HUES6 (cell line): ENCODE measurements at regions not wholly inside any gene's neighbourhood (a gene's known extent, or its start where the extent isn't known, plus 50 kb on each side); places are given as distances from the start of the nearest gene placed in this dataset.
"Not testable (repeated sequence)": the region's sequence is repeated elsewhere in the genome, so short reads cannot be mapped to it uniquely, and the experiment has no call there.

Experiments used
- H3K27ac ChIP-seq: 2 replicates; pipeline ENCODE4 v1.7.0; 2013; ENCODE audit warnings: low read depth, mild to moderate bottlenecking, low read length, inconsistent platforms
- H3K27me3 ChIP-seq: 2 replicates; pipeline ENCODE4 v1.6.1; 2013; ENCODE audit warnings: low read length; ENCODE audit not compliant: control insufficient read depth, insufficient read depth
- H3K36me3 ChIP-seq: 2 replicates; pipeline ENCODE4 v1.6.1; 2013; ENCODE audit warnings: low read length; ENCODE audit not compliant: control insufficient read depth, insufficient read depth
- H3K4me1 ChIP-seq: 2 replicates; pipeline ENCODE4 v1.6.1; 2013; ENCODE audit warnings: low read length; ENCODE audit not compliant: control insufficient read depth, insufficient read depth
- H3K4me3 ChIP-seq: 2 replicates; pipeline ENCODE4 v1.5.1; 2013; ENCODE audit warnings: low read depth, low read length
- H3K9ac ChIP-seq: one replicate; pipeline ENCODE4 v1.6.1; 2013; ENCODE audit warnings: mild to moderate bottlenecking, low read length
- H3K9me3 ChIP-seq: 2 replicates; pipeline ENCODE4 v1.6.1; 2013; ENCODE audit warnings: low read depth, low read length; ENCODE audit not compliant: control insufficient read depth, insufficient read depth

GRCh38 chr22:35186492-35186891 lies 70.8 kb upstream of the HMGXB4 start:
- no peak overlapping the region for H3K9ac ChIP-seq
- peaks cover 17% of the 10 kb centered on the region for H3K9me3 ChIP-seq
- H3K36me3 ChIP-seq = no peaks in the 10 kb centered on the region; the same call in 1 of the 2 replicates
- no peaks in the 10 kb centered on the region for H3K4me1 ChIP-seq
- no peak overlapping the region for H3K27ac ChIP-seq
- H3K4me3 ChIP-seq = no peak overlapping the region
- no peaks in the 10 kb centered on the region for H3K27me3 ChIP-seq

- H3K36me3 ChIP-seq, H3K27me3 ChIP-seq, H3K27ac ChIP-seq, H3K4me3 ChIP-seq, H3K4me1 ChIP-seq, H3K9ac ChIP-seq: not testable (repeated sequence)
- peaks cover 17% of the 10 kb centered on the region for H3K9me3 ChIP-seq
Measured at GRCh38 chr22:35188930-35189329, 68.4 kb upstream of the HMGXB4 start.

- Histone ChIP-seq H3K4me3 (no peak overlapping the region), H3K9me3 (peaks cover 17% of the 10 kb centered on the region), H3K36me3 (no peaks in the 10 kb centered on the region; the same call in 1 of the 2 replicates), H3K4me1 (no peaks in the 10 kb centered on the region), H3K9ac (no peak overlapping the region), H3K27ac (no peak overlapping the region), H3K27me3 (no peaks in the 10 kb centered on the region)
Measured at GRCh38 chr22:35189559-35189958, 67.7 kb upstream of the HMGXB4 start.

- Histone ChIP-seq H3K9ac (no peak overlapping the region), H3K27me3 (no peaks in the 10 kb centered on the region), H3K4me1 (no peaks in the 10 kb centered on the region), H3K36me3 (no peaks in the 10 kb centered on the region; the same call in 1 of the 2 replicates), H3K27ac (no peak overlapping the region), H3K4me3 (no peak overlapping the region), H3K9me3 (peaks cover 17% of the 10 kb centered on the region)
Measured at GRCh38 chr22:35191412-35191811, 65.9 kb upstream of the HMGXB4 start.

- no peaks in the 10 kb centered on the region for H3K27me3 ChIP-seq
- H3K36me3 ChIP-seq = no peaks in the 10 kb centered on the region; the same call in 1 of the 2 replicates
- no peak overlapping the region for H3K9ac ChIP-seq
Measured at GRCh38 chr22:35192129-35192918, 65.0 kb upstream of the HMGXB4 start.

DNA sequence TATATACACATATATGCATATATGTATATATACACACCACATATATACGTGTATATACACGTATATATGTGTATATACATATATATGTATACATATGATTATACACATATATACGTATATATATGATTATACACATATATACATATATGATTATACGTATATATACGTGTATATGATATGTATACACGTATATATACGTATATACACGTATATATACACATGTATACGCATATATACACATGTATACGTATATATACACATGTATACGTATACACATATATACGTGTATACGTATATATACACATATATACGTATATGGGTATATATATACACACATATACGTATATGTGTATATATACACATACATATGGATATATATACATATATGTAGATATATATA lies 62.1 kb upstream of the HMGXB4 start:
- H3K9ac ChIP-seq = no peak overlapping the region
- no peak overlapping the region for H3K4me3 ChIP-seq
- H3K36me3 ChIP-seq = no peaks in the 10 kb centered on the region; the same call in 1 of the 2 replicates
- no peaks in the 10 kb centered on the region for H3K27me3 ChIP-seq
- H3K27ac ChIP-seq = no peak overlapping the region
- H3K4me1 ChIP-seq = 0 out of 2 replicates have a peak, but pooled peaks cover 3% of the 10 kb centered on the region
- peaks cover 5% of the 10 kb centered on the region; the same call in 1 of the 2 replicates for H3K9me3 ChIP-seq

More at GRCh38 chr22:35192129-35192918, 65.0 kb upstream of the HMGXB4 start:
- no peak overlapping the region for H3K27ac ChIP-seq
- H3K4me3 ChIP-seq = no peak overlapping the region
- peaks cover 17% of the 10 kb centered on the region for H3K9me3 ChIP-seq
- H3K4me1 ChIP-seq = no peaks in the 10 kb centered on the region

GRCh38 chr22:35195821-35196220 lies 61.5 kb upstream of the HMGXB4 start:
- Histone ChIP-seq H3K27me3 (no peaks in the 10 kb centered on the region), H3K4me3 (no peak overlapping the region), H3K4me1 (0 out of 2 replicates have a peak, but pooled peaks cover 3% of the 10 kb centered on the region), H3K36me3 (no peaks in the 10 kb centered on the region), H3K9me3 (0 out of 2 replicates have a peak, but pooled peaks cover 2% of the 10 kb centered on the region), H3K27ac (no peak overlapping the region), H3K9ac (no peak overlapping the region)

DNA sequence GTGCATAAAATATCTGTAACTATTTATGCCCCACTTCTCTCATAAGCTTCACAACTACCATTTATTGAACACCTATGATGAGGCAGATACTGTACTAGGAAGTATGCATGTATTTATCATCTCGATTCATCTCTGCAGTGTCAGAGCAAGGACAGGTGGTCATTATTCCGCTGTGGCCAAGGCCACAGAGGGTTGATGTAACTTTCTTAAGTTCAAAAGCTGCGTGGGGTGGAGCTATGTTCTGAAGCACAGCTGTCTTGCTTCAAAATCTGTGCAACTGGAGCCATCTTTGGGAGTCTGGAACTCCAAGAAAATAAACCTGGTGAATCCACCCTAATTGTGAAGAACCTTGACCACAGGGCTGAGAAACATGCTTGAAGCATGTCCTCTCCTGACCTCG lies 60.2 kb upstream of the HMGXB4 start:
- no peaks in the 10 kb centered on the region for H3K36me3 ChIP-seq
- 0 out of 2 replicates have a peak, but pooled peaks cover 3% of the 10 kb centered on the region for H3K4me1 ChIP-seq
- H3K27me3 ChIP-seq = no peaks in the 10 kb centered on the region
- no peak overlapping the region for H3K27ac ChIP-seq
- no peak overlapping the region for H3K9ac ChIP-seq
- no peaks in the 10 kb centered on the region for H3K9me3 ChIP-seq
- H3K4me3 ChIP-seq = no peak overlapping the region

DNA sequence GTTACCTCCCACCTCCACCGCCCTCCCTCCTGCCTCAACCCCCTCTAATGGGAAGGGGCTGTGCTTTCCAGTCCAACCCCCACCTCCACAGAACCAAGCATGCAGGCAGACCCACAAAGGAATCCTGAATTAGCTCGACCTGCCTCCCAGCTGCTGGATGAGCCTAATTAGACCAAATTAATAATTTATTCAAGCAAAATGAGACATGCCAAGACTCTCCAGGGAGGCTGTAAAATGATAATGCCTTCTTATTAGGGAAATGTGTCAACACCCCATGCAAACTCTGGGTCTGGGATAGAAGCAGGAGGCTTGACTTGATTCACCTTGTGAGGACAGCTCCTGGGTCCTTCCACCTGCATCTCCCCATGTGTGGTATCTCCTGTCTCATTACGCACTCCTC lies 59.4 kb upstream of the HMGXB4 start:
- H3K27ac ChIP-seq = no peak overlapping the region

GRCh38 chr22:35198738-35199137 lies 58.6 kb upstream of the HMGXB4 start:
- Histone ChIP-seq H3K27ac (no peak overlapping the region), H3K9me3 (no peaks in the 10 kb centered on the region), H3K9ac (no peak overlapping the region), H3K27me3 (no peaks in the 10 kb centered on the region), H3K4me1 (0 out of 2 replicates have a peak, but pooled peaks cover 3% of the 10 kb centered on the region), H3K36me3 (no peaks in the 10 kb centered on the region), H3K4me3 (no peak overlapping the region)

More for the DNA sequence above, 59.4 kb upstream of the HMGXB4 start:
- no peaks in the 10 kb centered on the region for H3K27me3 ChIP-seq
- no peak overlapping the region for H3K9ac ChIP-seq
- H3K4me3 ChIP-seq = no peak overlapping the region
- H3K36me3 ChIP-seq = no peaks in the 10 kb centered on the region
- H3K9me3 ChIP-seq = no peaks in the 10 kb centered on the region
- H3K4me1 ChIP-seq = 0 out of 2 replicates have a peak, but pooled peaks cover 3% of the 10 kb centered on the region

- H3K27ac ChIP-seq = no peak overlapping the region
- H3K4me3 ChIP-seq = no peak overlapping the region
- no peaks in the 10 kb centered on the region for H3K36me3 ChIP-seq
- no peak overlapping the region for H3K9ac ChIP-seq
- no peaks in the 10 kb centered on the region for H3K27me3 ChIP-seq
- peaks cover 15% of the 10 kb centered on the region; the same call in 1 of the 2 replicates for H3K4me1 ChIP-seq
- H3K9me3 ChIP-seq = no peaks in the 10 kb centered on the region
Measured at GRCh38 chr22:35202376-35202775, 54.9 kb upstream of the HMGXB4 start.
